Testis (tissue), 2 donors: ENCODE measurements at regions not wholly inside any gene's neighbourhood (a gene's known extent, or its start where the extent isn't known, plus 50 kb on each side); places are given as distances from the start of the nearest gene placed in this dataset.

ENCODE experiments used
- CTCF ChIP-seq, 3 experiments: fragments of 450-650 bp in 2 of 3; fragments of 200-600 bp in 1 of 3; sonication (generic) in 1 of 3; IDR thresholded peaks; one replicate each; pipeline ENCODE4 v1.5.1; 2016 to 2019; ENCODE audit warnings: antibody characterized with exemption in 3 of 3, mild to moderate bottlenecking in 2 of 3, moderate library complexity in 1 of 3
- POLR2A ChIP-seq: fragments of 450-650 bp; IDR thresholded peaks from one replicate; pipeline ENCODE4 v1.6.1; 2017; ENCODE audit warnings: antibody characterized with exemption, mild to moderate bottlenecking, moderate library complexity

- TF ChIP-seq CTCF (IDR thresholded peaks at IDR 0.05) (no peak), POLR2A (no peak)
These were observed 159.9 kb downstream of the TMEM114 start for GRCh38 chr16:8430401-8430800.
